ENCODE measurements at regions not wholly inside any gene's neighbourhood (a gene's known extent, or its start where the extent isn't known, plus 50 kb on each side); places are given as distances from the start of the nearest gene placed in this dataset.
A peak's percentile ranks its signal among the peaks of the same experiment; 100 is the strongest.

DNA sequence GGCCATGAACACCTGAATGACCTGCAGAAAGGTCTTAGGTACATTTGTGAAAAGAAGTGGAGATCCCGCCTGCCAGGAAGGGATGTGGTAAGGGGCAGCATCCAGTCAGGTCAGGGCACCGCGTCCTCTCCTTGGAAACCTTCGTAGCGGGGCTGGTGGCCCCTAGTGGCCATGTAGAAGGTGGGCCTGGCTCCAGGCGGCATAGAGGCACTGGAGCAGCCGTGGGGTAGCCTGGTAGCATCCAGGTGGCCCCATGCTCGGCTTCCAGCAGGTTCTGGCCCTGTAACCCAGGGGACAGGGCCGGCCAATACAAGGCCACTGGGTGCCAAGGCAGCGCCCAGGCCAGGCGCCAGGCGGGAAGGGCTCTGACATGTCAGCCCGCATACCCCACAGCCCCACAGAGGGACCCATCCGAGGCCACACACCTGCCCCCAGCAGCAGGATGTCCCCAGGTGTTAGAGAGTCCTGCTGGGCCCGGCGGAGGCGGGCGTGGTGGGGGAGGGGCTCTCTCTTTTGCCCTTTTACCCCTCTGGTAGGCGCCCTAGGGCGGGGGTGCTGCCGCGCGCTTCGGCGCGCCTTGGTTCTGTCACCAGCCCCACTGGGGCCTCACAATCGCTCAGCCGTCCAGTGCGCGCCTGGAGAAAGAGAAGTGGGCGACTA lies 58.3 kb upstream of the SPATA31E1 start:
- Histone ChIP-seq H3K9me3 (ENCODE audit: control insufficient read depth, low read length) (no peaks in the 10 kb centered on the region), H3K36me3 (ENCODE audit: control insufficient read depth, insufficient read depth, low read length, severe bottlenecking) (no peaks in the 10 kb centered on the region), H3K4me1 (ENCODE audit: control insufficient read depth, insufficient read depth, low read length) (no peaks in the 10 kb centered on the region), H3K27me3 (replicated peaks; ENCODE audit: control insufficient read depth, insufficient read depth, low read length) (no peaks in the 10 kb centered on the region), H3K4me3 (ENCODE audit: low read length) (no peak overlapping the region), H3K9ac (ENCODE audit: low read length) (no peak overlapping the region)
- DNase-seq (ENCODE audit: low read depth) = no peak

DNA sequence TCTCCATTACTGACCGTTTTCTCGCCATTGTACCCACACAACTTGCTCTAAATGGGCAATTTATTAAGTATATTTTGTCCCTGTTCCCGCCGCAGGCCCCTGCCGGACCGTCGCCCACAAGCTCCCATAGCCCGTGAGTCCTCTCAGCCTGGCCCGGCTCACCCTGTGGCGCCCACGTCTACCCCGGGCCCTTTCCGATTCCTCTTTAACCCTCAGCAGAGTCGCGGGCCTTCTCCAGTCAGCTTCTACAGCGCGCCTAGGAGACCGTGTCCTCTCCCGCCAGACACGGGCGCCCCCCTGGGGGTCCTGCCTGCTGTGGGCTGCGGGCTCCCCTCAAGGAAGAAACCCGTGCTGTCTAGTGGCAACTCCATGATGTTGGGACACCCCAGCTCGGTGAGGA lies 57.8 kb upstream of the SPATA31E1 start:
- Histone ChIP-seq H3K4me3 (ENCODE audit: low read length) (no peak overlapping the region), H3K27me3 (replicated peaks; ENCODE audit: control insufficient read depth, insufficient read depth, low read length) (no peaks in the 10 kb centered on the region), H3K4me1 (ENCODE audit: control insufficient read depth, insufficient read depth, low read length) (no peaks in the 10 kb centered on the region), H3K9me3 (ENCODE audit: control insufficient read depth, low read length) (no peaks in the 10 kb centered on the region), H3K9ac (ENCODE audit: low read length) (no peak overlapping the region), H3K36me3 (ENCODE audit: control insufficient read depth, insufficient read depth, low read length, severe bottlenecking) (no peaks in the 10 kb centered on the region)
- no peak for DNase-seq (ENCODE audit: low read depth)

DNA sequence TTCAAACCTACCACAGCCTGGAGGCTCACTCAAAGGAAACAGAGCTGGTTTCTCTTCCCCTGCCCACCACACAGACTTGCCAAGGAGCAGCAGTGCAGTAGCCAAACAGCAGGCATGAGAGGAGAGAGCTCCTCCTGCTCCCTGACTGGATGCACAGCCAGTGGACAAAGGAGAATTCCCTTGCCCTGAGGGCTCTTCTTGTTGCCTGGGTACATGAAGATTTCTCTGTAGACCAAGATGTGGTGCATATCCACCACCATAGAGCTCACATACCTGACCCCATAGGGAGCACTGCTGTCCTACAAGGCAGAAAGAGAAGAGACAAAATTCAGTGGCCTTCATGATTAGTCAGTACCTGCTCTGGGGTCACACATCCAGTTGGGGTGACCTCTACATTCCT lies 56.3 kb upstream of the SPATA31E1 start:
- H3K9ac ChIP-seq (ENCODE audit: low read length) = no peak overlapping the region
- no peaks in the 10 kb centered on the region for H3K4me1 ChIP-seq (ENCODE audit: control insufficient read depth, insufficient read depth, low read length)
- H3K4me3 ChIP-seq (ENCODE audit: low read length) = no peak overlapping the region
- DNase-seq (ENCODE audit: low read depth) = no peak
- H3K36me3 ChIP-seq (ENCODE audit: control insufficient read depth, insufficient read depth, low read length, severe bottlenecking) = no peaks in the 10 kb centered on the region
- H3K9me3 ChIP-seq (ENCODE audit: control insufficient read depth, low read length) = no peaks in the 10 kb centered on the region
- H3K27me3 ChIP-seq (replicated peaks; ENCODE audit: control insufficient read depth, insufficient read depth, low read length) = no peaks in the 10 kb centered on the region

DNA sequence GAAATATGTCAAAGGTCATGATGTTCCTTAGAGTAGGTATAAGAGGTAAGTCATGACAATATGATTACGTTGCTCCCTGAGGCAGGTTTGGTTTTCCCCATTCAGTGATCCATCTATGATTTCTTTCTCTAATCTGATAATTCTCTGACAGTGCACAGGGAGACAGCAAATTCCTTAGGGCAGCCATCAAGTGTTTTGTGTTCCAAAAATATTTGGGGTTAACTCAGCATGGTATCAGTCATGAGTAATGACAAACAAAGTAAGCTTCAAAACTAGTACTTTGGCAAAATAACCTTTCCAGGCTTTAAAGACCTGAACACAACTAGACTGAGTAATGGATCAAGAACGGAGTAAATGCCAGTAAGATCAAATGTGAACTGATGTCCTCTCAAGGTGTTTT lies 55.3 kb upstream of the SPATA31E1 start:
- Histone ChIP-seq H3K36me3 (ENCODE audit: control insufficient read depth, insufficient read depth, low read length, severe bottlenecking) (no peaks in the 10 kb centered on the region), H3K27me3 (replicated peaks; ENCODE audit: control insufficient read depth, insufficient read depth, low read length) (no peaks in the 10 kb centered on the region), H3K9me3 (ENCODE audit: control insufficient read depth, low read length) (no peaks in the 10 kb centered on the region), H3K9ac (ENCODE audit: low read length) (no peak overlapping the region), H3K4me1 (ENCODE audit: control insufficient read depth, insufficient read depth, low read length) (no peaks in the 10 kb centered on the region), H3K4me3 (ENCODE audit: low read length) (no peak overlapping the region)
- DNase-seq (ENCODE audit: low read depth) = no peak

DNA sequence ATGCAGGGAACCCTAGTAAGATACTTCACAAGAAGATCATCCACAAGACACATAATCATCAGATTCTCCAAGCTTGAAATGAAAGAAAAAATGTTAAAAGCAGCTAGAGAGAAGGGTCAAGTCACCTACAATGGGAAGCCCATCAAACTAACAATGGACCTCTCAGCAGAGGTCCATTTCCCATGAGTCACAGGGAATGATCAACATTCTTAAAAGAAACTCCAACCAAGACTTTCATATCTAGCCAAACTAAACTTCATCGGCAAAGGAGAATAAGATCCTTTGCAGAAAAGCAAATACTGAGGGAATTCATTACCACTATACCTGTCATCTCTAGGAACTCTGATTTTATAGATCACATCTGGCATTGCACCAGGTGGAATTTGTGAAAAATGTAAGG lies 52.9 kb upstream of the SPATA31E1 start:
- no peaks in the 10 kb centered on the region for H3K4me1 ChIP-seq (ENCODE audit: control insufficient read depth, insufficient read depth, low read length)
- no peak for DNase-seq (ENCODE audit: low read depth)
- H3K9ac ChIP-seq (ENCODE audit: low read length) = no peak overlapping the region
- H3K36me3 ChIP-seq (ENCODE audit: control insufficient read depth, insufficient read depth, low read length, severe bottlenecking) = no peaks in the 10 kb centered on the region
- no peaks in the 10 kb centered on the region for H3K9me3 ChIP-seq (ENCODE audit: control insufficient read depth, low read length)
- no peaks in the 10 kb centered on the region for H3K27me3 ChIP-seq (replicated peaks; ENCODE audit: control insufficient read depth, insufficient read depth, low read length)
- H3K4me3 ChIP-seq (ENCODE audit: low read length) = no peak overlapping the region

DNA sequence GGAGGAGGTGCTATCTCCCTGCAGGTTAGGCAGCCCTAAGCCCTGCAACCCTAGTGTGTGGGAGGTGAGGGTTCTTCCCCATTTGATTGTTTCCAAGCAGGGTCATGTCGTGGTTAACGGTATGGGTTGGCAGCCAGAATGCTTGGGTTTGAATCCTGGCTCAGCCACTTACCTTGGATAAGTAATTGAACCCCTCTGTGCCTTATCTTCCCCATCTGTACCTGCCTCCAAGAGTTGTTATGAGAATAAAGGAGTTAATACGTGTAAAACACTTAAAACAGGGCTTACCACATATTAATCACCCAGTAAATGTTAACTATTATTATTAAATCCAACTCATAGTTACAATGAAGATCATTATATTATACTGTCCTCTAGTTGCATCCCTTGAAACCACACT lies 52.2 kb upstream of the SPATA31E1 start:
- H3K9ac ChIP-seq (ENCODE audit: low read length) = no peak overlapping the region
- H3K27me3 ChIP-seq (replicated peaks; ENCODE audit: control insufficient read depth, insufficient read depth, low read length) = no peaks in the 10 kb centered on the region
- no peaks in the 10 kb centered on the region for H3K36me3 ChIP-seq (ENCODE audit: control insufficient read depth, insufficient read depth, low read length, severe bottlenecking)
- DNase-seq (ENCODE audit: low read depth) = no peak
- H3K4me3 ChIP-seq (ENCODE audit: low read length) = no peak overlapping the region
- no peaks in the 10 kb centered on the region for H3K4me1 ChIP-seq (ENCODE audit: control insufficient read depth, insufficient read depth, low read length)
- no peaks in the 10 kb centered on the region for H3K9me3 ChIP-seq (ENCODE audit: control insufficient read depth, low read length)

DNA sequence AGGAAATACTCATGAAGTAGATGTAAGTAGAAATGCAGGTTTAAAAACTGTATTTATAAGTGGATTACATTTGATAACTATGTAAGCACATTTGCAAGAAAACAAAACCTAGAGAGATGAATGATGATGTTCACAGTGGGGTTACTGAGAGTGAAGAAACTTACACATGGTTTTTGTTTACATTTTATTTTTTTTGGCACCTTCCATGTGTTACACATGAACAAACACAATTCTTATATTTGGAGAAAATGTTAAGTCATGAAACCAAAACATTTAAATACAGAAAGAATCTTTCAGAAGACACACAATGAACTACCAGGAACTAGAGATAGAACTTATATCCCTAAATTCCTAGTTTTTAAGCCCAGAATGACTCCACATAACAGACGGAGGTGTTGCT lies 51.5 kb upstream of the SPATA31E1 start:
- no peaks in the 10 kb centered on the region for H3K27me3 ChIP-seq (replicated peaks; ENCODE audit: control insufficient read depth, insufficient read depth, low read length)
- no peaks in the 10 kb centered on the region for H3K4me1 ChIP-seq (ENCODE audit: control insufficient read depth, insufficient read depth, low read length)
- no peaks in the 10 kb centered on the region for H3K9me3 ChIP-seq (ENCODE audit: control insufficient read depth, low read length)
- no peak overlapping the region for H3K9ac ChIP-seq (ENCODE audit: low read length)
- DNase-seq (ENCODE audit: low read depth) = peak; percentile 6
- no peak overlapping the region for H3K4me3 ChIP-seq (ENCODE audit: low read length)
- H3K36me3 ChIP-seq (ENCODE audit: control insufficient read depth, insufficient read depth, low read length, severe bottlenecking) = no peaks in the 10 kb centered on the region
